Skeletal muscle tissue (tissue), 3 donors: ENCODE measurements at regions not wholly inside any gene's neighbourhood (a gene's known extent, or its start where the extent isn't known, plus 50 kb on each side); places are given as distances from the start of the nearest gene placed in this dataset.
"Not testable (repeated sequence)": the region's sequence is repeated elsewhere in the genome, so short reads cannot be mapped to it uniquely, and the experiment has no call there.

ENCODE experiments used
- H3K27ac ChIP-seq: one replicate; pipeline ENCODE4 v1.7.0; 2013; ENCODE audit warnings: mild to moderate bottlenecking, low read depth, low read length, inconsistent platforms
- H3K27me3 ChIP-seq, 3 donors: one replicate each; pipeline ENCODE4 v1.7.0; 2013; ENCODE audit warnings: low read length in 3 of 3; ENCODE audit not compliant: control insufficient read depth in 3 of 3, insufficient read depth in 3 of 3
- H3K36me3 ChIP-seq, 3 donors: one replicate each; pipeline ENCODE4 v1.7.0; 2013; ENCODE audit warnings: low read length in 3 of 3; ENCODE audit not compliant: control insufficient read depth in 3 of 3, insufficient read depth in 3 of 3
- H3K4me1 ChIP-seq, 3 donors: one replicate each; pipeline ENCODE4 v1.7.0; 2013; ENCODE audit warnings: low read length in 3 of 3, mild to moderate bottlenecking in 3 of 3; ENCODE audit not compliant: control insufficient read depth in 3 of 3, insufficient read depth in 3 of 3
- H3K4me3 ChIP-seq, 3 donors: one replicate each; pipeline ENCODE4 v1.7.0; 2013; ENCODE audit warnings: low read length in 3 of 3
- H3K9ac ChIP-seq, 3 donors: one replicate each; pipeline ENCODE4 v1.7.0; 2013; ENCODE audit warnings: low read length in 3 of 3, mild to moderate bottlenecking in 3 of 3, moderate library complexity in 2 of 3, low read depth in 1 of 3
- H3K9me3 ChIP-seq, 3 donors: one replicate each; pipeline ENCODE4 v1.7.0; 2013; ENCODE audit warnings: low read length in 3 of 3; ENCODE audit not compliant: control insufficient read depth in 3 of 3
- donor health status: Osteomylitis.

GRCh38 chr12:97645726-97646125, 183.1 kb downstream of the RMST start:
- Histone ChIP-seq H3K27ac (no peak overlapping the region), H3K9me3 (peaks cover 0 to 3% (median 0%) of the 10 kb centered on the region in 3 donors), H3K36me3 (no peaks in the 10 kb centered on the region), H3K4me1 (no peaks in the 10 kb centered on the region), H3K9ac (no peak overlapping the region), H3K27me3 (no peaks in the 10 kb centered on the region), H3K4me3 (no peak overlapping the region)

- Histone ChIP-seq H3K9ac (no peak overlapping the region), H3K27ac (no peak overlapping the region), H3K27me3 (no peaks in the 10 kb centered on the region), H3K4me1 (no peaks in the 10 kb centered on the region), H3K36me3 (no peaks in the 10 kb centered on the region), H3K4me3 (no peak overlapping the region), H3K9me3 (peaks cover 0 to 3% (median 0%) of the 10 kb centered on the region in 3 donors)
Measured at GRCh38 chr12:97647142-97647541, 184.5 kb downstream of the RMST start.

- Histone ChIP-seq H3K4me3 (no peak overlapping the region), H3K27ac (no peak overlapping the region), H3K27me3 (no peaks in the 10 kb centered on the region), H3K36me3 (no peaks in the 10 kb centered on the region), H3K9me3 (peaks cover 0 to 3% (median 0%) of the 10 kb centered on the region in 3 donors), H3K4me1 (no peaks in the 10 kb centered on the region), H3K9ac (no peak overlapping the region)
Measured at GRCh38 chr12:97650242-97650641, 187.6 kb downstream of the RMST start.

GRCh38 chr12:97656548-97656947, 193.9 kb downstream of the RMST start:
- not testable (repeated sequence) for H3K4me1 ChIP-seq, H3K9ac ChIP-seq, H3K9me3 ChIP-seq, H3K4me3 ChIP-seq, H3K36me3 ChIP-seq, H3K27ac ChIP-seq, H3K27me3 ChIP-seq

- no peak overlapping the region for H3K4me3 ChIP-seq
Measured at GRCh38 chr12:97659117-97659880, 196.7 kb downstream of the RMST start.

GRCh38 chr12:97666263-97666662, 203.7 kb downstream of the RMST start:
- H3K9ac ChIP-seq = no peak overlapping the region
- H3K27me3 ChIP-seq = no peaks in the 10 kb centered on the region
- no peaks in the 10 kb centered on the region for H3K4me1 ChIP-seq
- H3K36me3 ChIP-seq = no peaks in the 10 kb centered on the region
- H3K27ac ChIP-seq = no peak overlapping the region
- no peak overlapping the region for H3K4me3 ChIP-seq
- H3K9me3 ChIP-seq = no peaks in the 10 kb centered on the region

More at GRCh38 chr12:97659117-97659880, 196.7 kb downstream of the RMST start:
- Histone ChIP-seq H3K27ac (no peak overlapping the region), H3K36me3 (no peaks in the 10 kb centered on the region), H3K4me1 (no peaks in the 10 kb centered on the region), H3K27me3 (no peaks in the 10 kb centered on the region), H3K9ac (no peak overlapping the region), H3K9me3 (no peaks in the 10 kb centered on the region)

GRCh38 chr12:97672870-97673269, 210.3 kb downstream of the RMST start:
- H3K27me3 ChIP-seq = no peaks in the 10 kb centered on the region
- H3K4me3 ChIP-seq = no peak overlapping the region
- H3K27ac ChIP-seq = no peak overlapping the region
- H3K9ac ChIP-seq = no peak overlapping the region
- no peaks in the 10 kb centered on the region for H3K36me3 ChIP-seq
- H3K9me3 ChIP-seq = no peaks in the 10 kb centered on the region
- no peaks in the 10 kb centered on the region for H3K4me1 ChIP-seq

GRCh38 chr12:97680751-97681150, 218.1 kb downstream of the RMST start:
- Histone ChIP-seq H3K27me3 (no peaks in the 10 kb centered on the region), H3K4me3 (no peak overlapping the region), H3K36me3 (no peaks in the 10 kb centered on the region), H3K4me1 (no peaks in the 10 kb centered on the region), H3K27ac (no peak overlapping the region), H3K9me3 (no peaks in the 10 kb centered on the region), H3K9ac (no peak overlapping the region)

- Histone ChIP-seq H3K36me3 (no peaks in the 10 kb centered on the region), H3K4me3 (no peak overlapping the region), H3K9me3 (no peaks in the 10 kb centered on the region), H3K9ac (no peak overlapping the region), H3K27me3 (no peaks in the 10 kb centered on the region), H3K27ac (no peak overlapping the region), H3K4me1 (no peaks in the 10 kb centered on the region)
Measured at GRCh38 chr12:97681612-97682504, 219.3 kb downstream of the RMST start.

- Histone ChIP-seq H3K4me1 (no peaks in the 10 kb centered on the region), H3K4me3 (no peak overlapping the region), H3K27me3 (no peaks in the 10 kb centered on the region), H3K9me3 (no peaks in the 10 kb centered on the region), H3K27ac (no peak overlapping the region), H3K9ac (no peak overlapping the region), H3K36me3 (no peaks in the 10 kb centered on the region)
Measured at GRCh38 chr12:97685360-97685759, 222.8 kb downstream of the RMST start.
